H9 (cell line): ENCODE measurements at regions not wholly inside any gene's neighbourhood (a gene's known extent, or its start where the extent isn't known, plus 50 kb on each side); places are given as distances from the start of the nearest gene placed in this dataset.

ENCODE experiments used
- DNase-seq: peaks from one replicate; pipeline ENCODE4 v3.0.0-alpha.2; 2017
- H2AFZ ChIP-seq: one replicate; pipeline ENCODE4 v1.6.1; 2013; ENCODE audit warnings: mild to moderate bottlenecking, low read length, control low read depth, moderate library complexity
- H2AK5ac ChIP-seq: 2 replicates; pipeline ENCODE4 v1.6.1; 2013; ENCODE audit warnings: low read length, control low read depth, mixed read lengths; ENCODE audit not compliant: insufficient read length
- H2BK120ac ChIP-seq: one replicate; pipeline ENCODE4 v1.6.1; 2013; ENCODE audit warnings: low read depth, mild to moderate bottlenecking, low read length, control low read depth, inconsistent platforms; ENCODE audit not compliant: poor library complexity, severe bottlenecking
- H2BK12ac ChIP-seq: 2 replicates; pipeline ENCODE4 v1.6.1; 2013; ENCODE audit warnings: low read length, control low read depth, mixed read lengths, low read depth; ENCODE audit not compliant: insufficient read length
- H2BK15ac ChIP-seq: 2 replicates; pipeline ENCODE4 v1.6.1; 2013; ENCODE audit warnings: low read depth, low read length, control low read depth
- H2BK20ac ChIP-seq: one replicate; pipeline ENCODE4 v1.6.1; 2013; ENCODE audit warnings: low read depth, mild to moderate bottlenecking, low read length, control low read depth, inconsistent platforms; ENCODE audit not compliant: poor library complexity, severe bottlenecking
- H2BK5ac ChIP-seq: 2 replicates; pipeline ENCODE4 v1.6.1; 2013; ENCODE audit warnings: low read length, control low read depth, mixed read lengths; ENCODE audit not compliant: insufficient read length
- H3K14ac ChIP-seq: 2 replicates; pipeline ENCODE4 v1.6.1; 2013; ENCODE audit warnings: low read length, control low read depth; ENCODE audit not compliant: insufficient read depth
- H3K18ac ChIP-seq: 2 replicates; pipeline ENCODE4 v1.6.1; 2013; ENCODE audit warnings: low read depth, mild to moderate bottlenecking, mixed read lengths, low read length, control low read depth; ENCODE audit not compliant: insufficient read length
- H3K23ac ChIP-seq: 2 replicates; pipeline ENCODE4 v1.6.1; 2013; ENCODE audit warnings: low read length, control low read depth, mixed read lengths, low read depth; ENCODE audit not compliant: insufficient read length
- H3K23me2 ChIP-seq: 2 replicates; pipeline ENCODE4 v1.6.1; 2013; ENCODE audit warnings: low read depth, mild to moderate bottlenecking, mixed read lengths, low read length, control low read depth; ENCODE audit not compliant: insufficient read length, poor library complexity, severe bottlenecking
- H3K27ac ChIP-seq: 2 replicates; pipeline ENCODE4 v1.5.1; 2013; ENCODE audit warnings: low read length, control low read depth, mixed read lengths, low read depth; ENCODE audit not compliant: insufficient read length
- H3K27me3 ChIP-seq: 2 replicates; pipeline ENCODE4 v1.6.1; 2013; ENCODE audit warnings: low read length, control low read depth, inconsistent platforms; ENCODE audit not compliant: insufficient read depth
- H3K4ac ChIP-seq: 2 replicates; pipeline ENCODE4 v1.6.1; 2013; ENCODE audit warnings: low read depth, mild to moderate bottlenecking, control low read depth, inconsistent platforms, low read length, moderate library complexity
- H3K4me1 ChIP-seq: 2 replicates; pipeline ENCODE4 v1.6.1; 2013; ENCODE audit warnings: low read length, control low read depth, inconsistent platforms; ENCODE audit not compliant: insufficient read depth
- H3K4me2 ChIP-seq: 2 replicates; pipeline ENCODE4 v1.6.1; 2013; ENCODE audit warnings: low read length, control low read depth, mixed read lengths; ENCODE audit not compliant: insufficient read length, insufficient read depth
- H3K56ac ChIP-seq: 2 replicates; pipeline ENCODE4 v1.6.1; 2013; ENCODE audit warnings: low read depth, mild to moderate bottlenecking, mixed read lengths, low read length, control low read depth; ENCODE audit not compliant: insufficient read length
- H3K79me1 ChIP-seq: 2 replicates; pipeline ENCODE4 v1.6.1; 2013; ENCODE audit warnings: low read depth, mild to moderate bottlenecking, moderate library complexity, low read length, control low read depth, inconsistent platforms; ENCODE audit not compliant: insufficient read depth, poor library complexity, severe bottlenecking
- H3K79me2 ChIP-seq: 2 replicates; pipeline ENCODE4 v1.6.1; 2013; ENCODE audit warnings: low read length, control low read depth, inconsistent platforms; ENCODE audit not compliant: insufficient read depth
- H3K9ac ChIP-seq: 2 replicates; pipeline ENCODE4 v1.6.1; 2013; ENCODE audit warnings: low read length, control low read depth, mixed read lengths; ENCODE audit not compliant: insufficient read length; ENCODE audit errors: extremely low read depth
- H3K9me3 ChIP-seq: one replicate; pipeline ENCODE4 v1.6.1; 2013; ENCODE audit warnings: low read depth, low read length, inconsistent platforms; ENCODE audit not compliant: control insufficient read depth
- H3T11ph ChIP-seq: one replicate; pipeline ENCODE4 v1.6.1; 2013; ENCODE audit warnings: mild to moderate bottlenecking, low read length, control low read depth, inconsistent platforms
- H4K20me1 ChIP-seq: one replicate; pipeline ENCODE4 v1.6.1; 2013; ENCODE audit not compliant: control insufficient read depth, insufficient read length, insufficient read depth
- H4K5ac ChIP-seq: 2 replicates; pipeline ENCODE4 v1.6.1; 2013; ENCODE audit warnings: low read depth, mild to moderate bottlenecking, mixed read lengths, low read length, control low read depth; ENCODE audit not compliant: insufficient read length
- H4K8ac ChIP-seq: replicated peaks from 2 replicates; pipeline ENCODE4 v1.6.1; 2013; ENCODE audit warnings: low read length, control low read depth, mixed read lengths, low read depth; ENCODE audit not compliant: insufficient read length
- H4K91ac ChIP-seq: 2 replicates; pipeline ENCODE4 v1.6.1; 2013; ENCODE audit warnings: low read depth, mild to moderate bottlenecking, moderate library complexity, mixed read lengths, low read length, control low read depth; ENCODE audit not compliant: insufficient read length
- H3K27ac Mint-ChIP-seq, 3 experiments: 2 replicates in 2 of 3; 3 replicates in 1 of 3; pipeline ENCODE4 v1.8.0; 2020 to 2021; ENCODE audit warnings: mixed read lengths in 3 of 3, mild to moderate bottlenecking in 1 of 3, moderate library complexity in 1 of 3
- H3K27me3 Mint-ChIP-seq: 2 replicates; pipeline ENCODE4 v1.8.0; 2021; ENCODE audit warnings: low read depth, mild to moderate bottlenecking, moderate library complexity, mixed read lengths
- H3K36me3 Mint-ChIP-seq, 3 experiments: 2 replicates in 2 of 3; 3 replicates in 1 of 3; pipeline ENCODE4 v1.8.0; 2020 to 2021; ENCODE audit warnings: low read depth in 3 of 3, mixed read lengths in 3 of 3; ENCODE audit not compliant: insufficient read depth in 1 of 3
- H3K4me1 Mint-ChIP-seq, 2 experiments: 2 replicates each; pipeline ENCODE4 v1.8.0; 2020; ENCODE audit warnings: mixed read lengths in 2 of 2
- H3K4me3 Mint-ChIP-seq, 2 experiments: 2 replicates in 1 of 2; 3 replicates in 1 of 2; pipeline ENCODE4 v1.8.0; 2020 to 2021; ENCODE audit warnings: mild to moderate bottlenecking in 2 of 2, mixed read lengths in 2 of 2, moderate library complexity in 1 of 2
- H3K9me3 Mint-ChIP-seq, 2 experiments: 2 replicates in 1 of 2; 3 replicates in 1 of 2; pipeline ENCODE4 v1.8.0; 2020; ENCODE audit warnings: mild to moderate bottlenecking in 2 of 2, mixed read lengths in 2 of 2, moderate library complexity in 1 of 2
- CTCF ChIP-seq: fragments of 200-600 bp; sonication (generic); conservative IDR thresholded peaks from 3 replicates; pipeline ENCODE4 v1.8.0; 2021; ENCODE audit warnings: antibody characterized with exemption, mild to moderate bottlenecking
- WGBS: extraction: QIAGEN DNeasy Blood & Tissue Kit; methylation state at CpG from one replicate; pipeline ENCODE4 v1.1.7; 2013; ENCODE audit warnings: missing lambda C conversion rate, low lambda C conversion rate, mixed read lengths; ENCODE audit not compliant: insufficient read length; ENCODE audit errors: extremely low coverage; 5-methylcytosine and 5-hydroxymethylcytosine counted together

- H3K18ac ChIP-seq, result no peak overlapping the region
- no peaks in the 10 kb centered on the region for H3K9me3 ChIP-seq
- no peaks in the 10 kb centered on the region for H4K20me1 ChIP-seq
- no peak overlapping the region for H2BK20ac ChIP-seq
- no peak overlapping the region for H2AK5ac ChIP-seq
- no peak for DNase-seq
- H3K36me3 Mint-ChIP-seq, result no peaks in the 10 kb centered on the region
- no peak overlapping the region for H2AFZ ChIP-seq
- no peaks in the 10 kb centered on the region for H3K79me1 ChIP-seq
- H2BK15ac ChIP-seq, result no peak overlapping the region
- WGBS, result no CpG with 5 or more reads among the region's 1 CpG
- no peak overlapping the region for H2BK12ac ChIP-seq
- H4K5ac ChIP-seq, result no peak overlapping the region
- peak overlapping the region in 1 of 3 experiments; percentile 4; a peak in 2 of 7 replicates for H3K27ac Mint-ChIP-seq
- no peak overlapping the region for H4K91ac ChIP-seq
- no peak overlapping the region for H2BK120ac ChIP-seq
- H3K14ac ChIP-seq, result no peak overlapping the region
- H3K4me3 Mint-ChIP-seq, result no peak overlapping the region
- H3K79me2 ChIP-seq, result no peaks in the 10 kb centered on the region
- H3K4me1 ChIP-seq, result no peaks in the 10 kb centered on the region
- no peak overlapping the region for H3K4me2 ChIP-seq
- H3K4ac ChIP-seq, result no peak overlapping the region
- H3K27me3 ChIP-seq, result no peaks in the 10 kb centered on the region
- H4K8ac ChIP-seq, result no peak overlapping the region
- no peak overlapping the region for H3K9ac ChIP-seq
- no peaks in the 10 kb centered on the region for H3K27me3 Mint-ChIP-seq
- H3K9me3 Mint-ChIP-seq, result no peaks in the 10 kb centered on the region; a peak in 1 of 5 replicates
- no peak overlapping the region for H3K27ac ChIP-seq
- no peaks in the 10 kb centered on the region for H3K23me2 ChIP-seq
- H3K56ac ChIP-seq, result no peak overlapping the region
- no peak overlapping the region for H2BK5ac ChIP-seq
- TF ChIP-seq CTCF, result no peak
- H3K23ac ChIP-seq, result no peak overlapping the region
- peaks cover 9 to 15% of the 10 kb centered on the region in 2 experiments for H3K4me1 Mint-ChIP-seq
- no peak overlapping the region for H3T11ph ChIP-seq
Observed at GRCh38 chr2:58732999-58733398, 491.9 kb upstream of the FANCL start.
